Naive thymus-derived CD8-positive, alpha-beta T cell (primary cell): ENCODE measurements at regions not wholly inside any gene's neighbourhood (a gene's known extent, or its start where the extent isn't known, plus 50 kb on each side); places are given as distances from the start of the nearest gene placed in this dataset.

Source experiments
- ATAC-seq, 2 donors: fragments of 150-1000 bp; cut with Tn5 transposase in 1 of 2; sonication (Bioruptor Pico), chemical (Tn5 transposase) in 1 of 2; 1 replicate in 1 of 2; 2 replicates in 1 of 2; pipeline ENCODE4 v1.10.0; 2021; ENCODE audit warnings: mild to moderate bottlenecking in 2 of 2, moderate library complexity in 2 of 2
- POLR2A ChIA-PET: fragments of 350-600 bp; sonication (Branson Sonifier 250); formaldehyde crosslinking; loops from one replicate; lab custom pipeline; 2021; ENCODE audit warnings: antibody characterized with exemption; lab: Charles Lee
- DNase-seq, 10 donors: peaks; one replicate each; pipeline versions ENCODE4 v3.0.0 to v3.0.0-alpha.2; 2020 to 2022
- H3K27ac Mint-ChIP-seq, 10 donors: one replicate each; pipeline ENCODE4 v1.8.0; 2020 to 2022; ENCODE audit warnings: mild to moderate bottlenecking in 10 of 10, mixed read lengths in 10 of 10, moderate library complexity in 4 of 10, inconsistent platforms in 1 of 10
- H3K27me3 Mint-ChIP-seq, 5 donors: one replicate each; pipeline ENCODE4 v1.8.0; 2021 to 2022; ENCODE audit warnings: mixed read lengths in 5 of 5
- H3K36me3 Mint-ChIP-seq, 3 donors: one replicate each; pipeline ENCODE4 v1.8.0; 2020 to 2022; ENCODE audit warnings: mixed read lengths in 3 of 3, mild to moderate bottlenecking in 2 of 3, inconsistent platforms in 1 of 3
- H3K4me1 Mint-ChIP-seq, 4 donors: one replicate each; pipeline ENCODE4 v1.8.0; 2021 to 2022; ENCODE audit warnings: mixed read lengths in 4 of 4
- H3K4me3 Mint-ChIP-seq, 10 donors: one replicate each; pipeline ENCODE4 v1.8.0; 2020 to 2022; ENCODE audit warnings: mild to moderate bottlenecking in 10 of 10, mixed read lengths in 10 of 10, moderate library complexity in 6 of 10, inconsistent platforms in 1 of 10
- H3K9me3 Mint-ChIP-seq, 9 donors: one replicate each; pipeline ENCODE4 v1.8.0; 2020 to 2022; ENCODE audit warnings: mixed read lengths in 9 of 9, mild to moderate bottlenecking in 3 of 9, inconsistent platforms in 1 of 9, moderate library complexity in 1 of 9

DNA sequence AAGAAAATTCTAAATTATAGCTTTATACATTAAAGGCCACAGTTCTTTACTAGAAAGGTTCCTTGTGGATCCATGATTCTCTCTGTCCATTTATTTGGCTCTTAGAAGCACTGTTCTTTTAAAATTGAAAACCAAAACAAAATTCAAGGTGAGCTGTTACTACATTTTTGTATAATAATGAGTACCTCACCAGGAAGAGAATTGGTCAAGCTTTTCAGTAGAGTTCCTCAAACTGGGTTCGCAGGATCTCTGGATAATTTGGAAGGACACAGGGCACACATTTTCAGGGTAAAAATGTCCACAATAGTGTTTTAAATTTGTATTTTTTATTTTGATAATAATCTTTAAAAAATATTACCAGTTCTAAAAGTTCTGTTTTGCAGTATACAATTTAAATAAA, 93.0 kb downstream of the PPP1R3A start:
- H3K27me3 Mint-ChIP-seq: peaks cover 0 to 5% (median 0%) of the 10 kb centered on the region in 5 donors
- H3K4me3 Mint-ChIP-seq: no peak overlapping the region
- H3K9me3 Mint-ChIP-seq: peaks cover 0 to 21% (median 2%) of the 10 kb centered on the region in 9 donors
- POLR2A ChIA-PET: no interaction called here
- DNase-seq (no peak), ATAC-seq (no peak)
- no peak overlapping the region for H3K27ac Mint-ChIP-seq
- H3K36me3 Mint-ChIP-seq: no peaks in the 10 kb centered on the region
- no peaks in the 10 kb centered on the region for H3K4me1 Mint-ChIP-seq

DNA sequence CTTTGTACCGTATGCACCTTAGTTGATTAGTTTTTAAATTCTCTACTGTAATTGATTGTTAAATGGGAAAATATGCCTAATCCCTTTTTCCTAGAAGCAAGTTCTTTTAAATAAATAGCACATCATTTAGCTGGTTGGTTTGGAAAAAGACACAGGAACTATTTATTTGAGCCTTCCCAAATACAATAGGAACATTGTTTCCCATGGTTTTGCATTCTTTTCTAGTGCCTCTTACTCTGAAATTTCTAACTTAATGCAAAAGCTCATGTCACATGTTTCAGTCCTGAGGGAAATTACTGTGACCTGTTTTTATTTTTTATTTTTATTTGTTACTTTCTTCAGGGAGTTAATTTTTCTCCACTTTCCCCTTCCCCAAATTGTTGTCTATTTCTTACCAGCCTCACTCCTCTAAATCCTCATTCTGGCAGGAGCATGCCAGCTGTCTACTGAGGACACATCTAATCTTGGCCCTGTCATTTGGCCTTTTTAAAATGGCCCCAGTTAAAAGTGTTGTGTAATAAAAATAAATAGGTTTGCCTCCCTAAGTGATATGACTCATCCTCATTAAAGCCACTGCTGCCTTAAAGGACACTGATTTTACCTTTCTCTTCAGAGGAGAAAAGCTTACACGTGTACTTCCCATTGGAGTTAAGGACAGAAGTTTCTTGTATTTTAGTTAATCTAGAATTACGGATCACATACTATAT, 94.5 kb downstream of the PPP1R3A start:
- H3K27me3 Mint-ChIP-seq: peaks cover 0 to 5% (median 0%) of the 10 kb centered on the region in 5 donors
- no peaks in the 10 kb centered on the region for H3K36me3 Mint-ChIP-seq
- POLR2A ChIA-PET: no interaction called here
- no peaks in the 10 kb centered on the region for H3K4me1 Mint-ChIP-seq
- H3K4me3 Mint-ChIP-seq: no peak overlapping the region
- H3K9me3 Mint-ChIP-seq: peaks cover 0 to 26% (median 0%) of the 10 kb centered on the region in 9 donors
- ATAC-seq (no peak), DNase-seq (no peak)
- H3K27ac Mint-ChIP-seq: no peak overlapping the region

DNA sequence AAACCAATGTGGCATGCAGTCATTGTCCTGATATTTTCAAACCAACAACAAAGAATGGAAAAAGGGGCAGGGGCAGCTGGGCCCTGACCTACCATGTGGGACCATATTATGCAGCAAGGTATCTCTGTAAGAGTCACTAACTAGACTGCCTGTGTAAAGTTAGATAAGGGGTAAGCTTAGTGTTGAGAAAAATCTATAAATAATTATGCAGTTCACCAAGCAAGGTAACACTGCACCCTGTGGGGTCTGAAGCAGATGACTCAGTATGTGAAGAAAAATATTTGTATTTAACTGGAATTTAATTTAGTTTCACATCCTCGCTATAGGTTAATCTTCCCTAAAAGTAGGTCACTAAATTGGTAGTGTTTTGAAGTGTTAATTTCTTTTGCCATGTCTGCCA, 99.3 kb downstream of the PPP1R3A start:
- Mint-ChIP-seq H3K4me3 (no peak overlapping the region), H3K9me3 (peaks cover 0 to 22% (median 0%) of the 10 kb centered on the region in 9 donors)

DNA sequence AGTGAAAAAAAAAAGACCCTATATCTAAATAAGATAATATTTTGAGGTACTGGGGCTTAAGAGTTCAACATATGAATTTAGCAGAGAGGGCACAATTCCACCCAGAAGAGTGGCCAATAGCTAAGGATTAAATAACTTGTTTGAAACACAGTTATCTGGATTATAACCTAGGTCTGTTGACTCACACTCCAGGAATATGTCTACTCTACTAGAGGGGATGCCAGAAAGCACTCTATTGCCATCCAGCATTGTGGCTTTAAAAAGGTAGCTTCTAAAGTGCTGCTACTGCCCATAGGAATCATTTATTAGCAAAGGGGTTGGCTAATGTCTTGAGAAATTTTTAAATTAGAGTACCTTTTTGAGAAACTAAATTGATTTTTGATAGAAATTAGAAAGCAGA, 102.2 kb downstream of the PPP1R3A start:
- no peak for DNase-seq
- no peak overlapping the region for H3K4me3 Mint-ChIP-seq
- ATAC-seq: no peak
- H3K4me1 Mint-ChIP-seq: no peaks in the 10 kb centered on the region
- no peaks in the 10 kb centered on the region for H3K36me3 Mint-ChIP-seq
- POLR2A ChIA-PET: no interaction called here
- peaks cover 0 to 10% (median 0%) of the 10 kb centered on the region in 9 donors for H3K9me3 Mint-ChIP-seq
- no peak overlapping the region for H3K27ac Mint-ChIP-seq
- H3K27me3 Mint-ChIP-seq: no peaks in the 10 kb centered on the region

More for the DNA sequence above, 99.3 kb downstream of the PPP1R3A start:
- POLR2A ChIA-PET: no interaction called here
- Mint-ChIP-seq H3K4me1 (no peaks in the 10 kb centered on the region), H3K27me3 (no peaks in the 10 kb centered on the region), H3K27ac (no peak overlapping the region), H3K36me3 (no peaks in the 10 kb centered on the region)
- DNase-seq (no peak), ATAC-seq (no peak)

DNA sequence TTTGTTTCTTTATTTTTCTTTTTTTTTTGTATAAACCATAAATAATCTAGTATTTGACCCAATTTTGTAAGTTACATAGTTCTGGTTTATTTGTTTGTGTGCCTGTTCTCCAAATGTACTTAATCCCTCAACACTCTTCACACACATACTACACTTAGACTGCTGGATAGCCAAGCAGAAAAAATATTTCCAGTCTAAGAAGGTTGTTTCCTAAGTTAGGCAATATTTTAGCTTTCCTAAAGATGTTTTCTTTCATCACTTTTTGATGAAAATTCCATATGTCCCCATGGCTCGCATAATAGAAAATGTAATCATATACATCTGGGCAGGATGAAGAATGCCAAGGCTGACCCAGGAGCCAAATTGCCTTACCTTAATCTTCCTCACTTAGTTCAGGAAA, 105.3 kb downstream of the PPP1R3A start:
- Mint-ChIP-seq H3K4me3 (no peak overlapping the region), H3K27me3 (no peaks in the 10 kb centered on the region), H3K36me3 (no peaks in the 10 kb centered on the region), H3K9me3 (peaks cover 0 to 6% (median 0%) of the 10 kb centered on the region in 9 donors), H3K27ac (no peak overlapping the region), H3K4me1 (no peaks in the 10 kb centered on the region)
- ATAC-seq (no peak), DNase-seq (no peak)
- POLR2A ChIA-PET: no interaction called here

DNA sequence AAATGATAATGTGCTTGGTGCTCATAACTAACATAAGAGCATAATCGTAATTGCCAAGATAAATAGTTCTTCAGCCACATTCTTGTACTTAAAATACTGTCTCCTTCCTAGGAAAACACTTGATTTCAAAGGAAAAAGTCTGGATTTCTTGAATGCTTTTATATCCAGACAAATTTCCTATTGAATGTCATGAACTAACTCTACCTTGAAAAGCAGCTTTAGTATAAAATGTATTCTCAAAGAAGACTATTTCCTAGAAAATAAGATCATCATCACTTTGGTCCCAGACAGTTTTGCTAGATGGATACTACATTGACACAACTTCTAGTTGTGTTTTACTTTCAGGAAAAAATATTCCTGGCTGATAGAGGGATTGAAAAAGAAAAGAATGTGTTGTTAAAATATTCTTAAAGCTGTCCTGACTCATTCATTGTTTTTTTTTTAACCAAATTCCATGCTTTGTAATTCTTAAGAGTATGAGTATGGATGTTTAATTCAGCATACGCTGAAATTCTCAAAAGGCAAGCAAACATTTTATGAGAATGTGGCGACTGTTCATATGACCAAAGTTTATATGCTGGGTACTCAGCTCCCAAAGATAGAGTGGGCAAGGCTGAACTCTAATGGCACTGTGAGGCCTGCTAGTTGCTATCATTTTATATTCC, 106.1 kb downstream of the PPP1R3A start:
- H3K36me3 Mint-ChIP-seq: no peaks in the 10 kb centered on the region
- ATAC-seq (no peak), DNase-seq (no peak)
- H3K27me3 Mint-ChIP-seq: no peaks in the 10 kb centered on the region
- H3K4me1 Mint-ChIP-seq: no peaks in the 10 kb centered on the region
- POLR2A ChIA-PET: no interaction called here
- H3K27ac Mint-ChIP-seq: no peak overlapping the region
- peaks cover 0 to 6% (median 0%) of the 10 kb centered on the region in 9 donors for H3K9me3 Mint-ChIP-seq
- H3K4me3 Mint-ChIP-seq: no peak overlapping the region

DNA sequence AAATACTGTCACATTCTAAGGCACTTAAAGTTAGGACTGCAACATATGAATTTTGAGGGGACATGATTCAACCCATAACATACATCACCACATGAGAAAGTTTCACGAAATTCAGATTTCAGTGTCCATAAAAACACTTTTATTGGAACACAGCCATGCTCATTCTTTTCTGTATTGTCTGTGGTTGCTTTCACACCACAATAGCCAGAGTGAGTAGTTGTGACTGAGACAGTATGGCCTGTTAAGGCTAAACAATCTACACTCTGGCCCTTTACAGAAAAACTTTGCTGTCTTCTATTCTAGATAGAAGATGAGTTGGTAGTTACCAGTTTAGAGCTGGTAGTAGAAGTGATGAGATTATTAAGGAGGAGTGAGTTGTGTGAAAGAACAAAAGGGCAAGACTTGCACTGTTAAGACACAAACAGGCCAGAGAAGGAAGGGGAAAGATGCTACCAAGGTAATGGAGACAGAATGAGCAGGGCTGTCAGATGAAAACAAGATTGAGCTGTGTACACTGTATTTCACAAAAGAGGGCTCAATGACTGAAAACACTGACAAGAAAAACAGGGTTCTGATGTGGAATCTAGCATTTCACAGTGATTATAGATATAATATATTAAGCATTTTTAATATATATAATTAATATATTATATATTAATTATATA, 108.6 kb downstream of the PPP1R3A start:
- no peak overlapping the region for H3K4me3 Mint-ChIP-seq
- H3K27ac Mint-ChIP-seq: no peak overlapping the region
- no peaks in the 10 kb centered on the region for H3K36me3 Mint-ChIP-seq
- H3K4me1 Mint-ChIP-seq: no peaks in the 10 kb centered on the region
- no peaks in the 10 kb centered on the region for H3K27me3 Mint-ChIP-seq
- no peak for ATAC-seq
- POLR2A ChIA-PET: no interaction called here
- peaks cover 0 to 5% (median 0%) of the 10 kb centered on the region in 9 donors for H3K9me3 Mint-ChIP-seq
- DNase-seq: no peak

DNA sequence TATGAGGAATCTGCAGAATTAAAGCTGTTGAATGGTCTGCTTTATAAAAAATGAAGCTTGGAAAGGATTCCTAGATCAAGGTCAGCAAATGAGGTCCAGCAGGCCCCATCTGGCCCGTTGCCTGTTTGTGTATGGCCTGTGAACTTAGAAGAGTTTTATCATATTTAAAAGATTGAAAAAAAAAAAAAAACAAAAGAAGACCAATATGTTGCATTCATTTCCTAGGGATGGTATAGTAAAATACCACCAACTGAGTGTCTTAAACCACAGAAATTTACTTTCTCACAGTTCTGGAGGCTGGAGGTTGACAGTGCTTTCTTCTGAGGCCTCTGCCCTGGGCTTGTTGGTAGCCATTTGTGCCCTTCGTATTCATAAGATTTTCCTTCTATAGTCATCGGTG, 109.2 kb downstream of the PPP1R3A start:
- H3K36me3 Mint-ChIP-seq: no peaks in the 10 kb centered on the region
- peaks cover 0 to 5% (median 0%) of the 10 kb centered on the region in 9 donors for H3K9me3 Mint-ChIP-seq
- H3K27ac Mint-ChIP-seq: no peak overlapping the region

DNA sequence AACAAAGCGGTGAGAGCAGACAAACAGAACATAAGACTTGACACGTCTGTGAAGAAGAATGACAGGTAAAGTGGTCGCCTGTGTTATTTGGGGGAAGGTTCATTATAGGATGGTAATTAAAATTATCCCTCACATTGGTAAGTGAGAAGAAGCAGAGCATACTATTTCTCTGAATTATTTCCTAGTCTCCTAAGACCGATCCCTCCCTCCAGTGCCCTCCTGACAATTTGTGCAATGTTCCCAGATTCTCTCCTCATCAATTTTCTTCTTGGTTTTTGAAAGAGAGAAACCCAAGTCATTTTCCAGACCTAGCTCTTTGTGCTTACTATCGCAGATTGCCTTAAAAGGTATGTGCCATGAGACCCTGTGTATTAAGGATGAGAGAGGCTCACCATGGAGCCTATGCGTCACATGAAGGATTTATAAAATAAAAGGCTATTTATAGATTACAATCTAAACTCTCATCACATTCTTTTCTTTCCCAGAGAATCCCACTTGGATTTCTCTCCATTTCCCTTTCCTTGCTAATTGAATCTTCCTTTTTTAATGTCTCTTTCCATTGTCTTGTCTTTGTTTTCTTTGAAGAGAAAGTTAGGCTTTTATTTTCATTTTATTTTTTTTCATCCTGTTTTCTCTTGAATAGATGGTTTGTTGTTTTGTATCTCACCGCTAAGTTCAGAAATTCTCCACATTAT, 112.0 kb downstream of the PPP1R3A start:
- POLR2A ChIA-PET: no interaction called here
- Mint-ChIP-seq H3K27me3 (peaks cover 0 to 2% (median 0%) of the 10 kb centered on the region in 5 donors), H3K4me1 (no peaks in the 10 kb centered on the region), H3K9me3 (peaks cover 0 to 4% (median 0%) of the 10 kb centered on the region in 9 donors), H3K4me3 (no peak overlapping the region), H3K36me3 (no peaks in the 10 kb centered on the region), H3K27ac (no peak overlapping the region)
- DNase-seq (no peak), ATAC-seq (no peak)

More for the DNA sequence above, 109.2 kb downstream of the PPP1R3A start:
- no peak overlapping the region for H3K4me3 Mint-ChIP-seq
- POLR2A ChIA-PET: no interaction called here
- no peak for DNase-seq
- no peaks in the 10 kb centered on the region for H3K4me1 Mint-ChIP-seq
- ATAC-seq: no peak
- no peaks in the 10 kb centered on the region for H3K27me3 Mint-ChIP-seq

DNA sequence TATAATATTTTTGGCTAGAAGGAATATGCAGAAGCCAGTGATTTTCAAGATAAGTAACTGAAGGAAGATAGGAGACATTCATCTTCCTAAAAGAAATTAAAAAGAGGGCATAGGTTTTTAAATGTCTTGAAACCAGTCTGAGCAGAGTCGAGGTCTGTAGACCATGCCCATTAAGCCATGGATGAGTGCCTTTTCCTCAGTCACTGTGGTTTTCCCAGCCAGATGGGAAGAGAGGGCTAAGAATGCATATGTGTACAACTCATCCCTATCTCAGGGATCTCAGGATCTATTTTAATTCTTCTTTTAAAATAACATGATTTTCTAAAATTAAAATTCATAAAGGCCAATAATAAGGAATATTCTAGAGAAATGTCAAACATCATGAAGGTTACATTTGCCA, 112.8 kb downstream of the PPP1R3A start:
- POLR2A ChIA-PET: no interaction called here
- H3K9me3 Mint-ChIP-seq: peaks cover 0 to 4% (median 0%) of the 10 kb centered on the region in 9 donors
- no peaks in the 10 kb centered on the region for H3K4me1 Mint-ChIP-seq
- no peak for ATAC-seq
- H3K4me3 Mint-ChIP-seq: no peak overlapping the region
- peaks cover 0 to 2% (median 0%) of the 10 kb centered on the region in 5 donors for H3K27me3 Mint-ChIP-seq
- H3K27ac Mint-ChIP-seq: no peak overlapping the region
- H3K36me3 Mint-ChIP-seq: no peaks in the 10 kb centered on the region
- DNase-seq: no peak

DNA sequence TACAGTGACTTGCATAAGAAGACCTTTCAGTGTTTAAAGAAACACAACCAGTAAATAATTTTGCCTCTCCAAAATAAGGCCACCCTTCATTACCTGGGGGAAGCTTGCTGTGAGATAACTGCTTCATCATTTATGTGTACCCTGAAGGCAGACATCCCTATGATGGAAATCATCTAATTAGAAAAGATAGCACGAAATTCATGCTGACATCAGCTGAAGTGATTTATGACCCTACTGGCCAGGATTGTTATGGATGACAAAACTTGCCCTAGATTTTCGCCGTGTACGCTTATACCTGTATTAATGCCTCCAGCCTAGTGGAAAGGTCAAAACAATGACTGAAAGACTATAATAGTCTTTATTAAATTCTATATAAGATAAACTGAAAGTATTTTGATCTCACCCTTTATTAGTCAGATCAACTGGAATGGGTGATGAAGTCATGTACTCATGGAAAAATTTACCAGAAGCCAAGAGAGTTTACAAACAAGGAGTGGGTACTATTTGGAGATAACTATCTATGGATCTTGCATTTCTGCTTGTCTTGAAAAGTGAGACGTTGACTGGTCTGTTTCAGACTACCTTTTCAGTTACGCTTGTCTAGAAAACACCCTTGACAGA, 114.2 kb downstream of the PPP1R3A start:
- peaks cover 0 to 2% (median 0%) of the 10 kb centered on the region in 9 donors for H3K9me3 Mint-ChIP-seq
- no peak for DNase-seq
- H3K4me3 Mint-ChIP-seq: no peak overlapping the region

DNA sequence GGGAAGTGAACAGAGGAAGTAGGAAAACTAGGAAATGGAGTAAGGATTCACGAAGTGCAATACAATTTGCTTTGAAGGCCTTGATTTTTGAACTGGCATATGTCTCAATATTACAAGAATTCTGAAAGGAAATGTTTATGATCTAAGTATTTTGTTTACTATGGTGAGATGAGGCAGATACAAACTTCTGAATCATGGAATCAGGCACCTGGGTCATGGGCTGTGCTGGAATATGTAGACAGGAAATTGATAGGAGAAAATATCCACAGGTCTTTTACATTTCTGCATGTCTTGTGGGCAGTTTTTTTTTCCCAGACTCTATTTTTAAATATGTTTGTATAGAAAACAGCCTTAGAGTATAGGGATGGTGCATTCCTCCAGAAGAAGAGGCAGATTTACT, 117.1 kb downstream of the PPP1R3A start:
- DNase-seq (no peak), ATAC-seq (no peak)
- no peak overlapping the region for H3K4me3 Mint-ChIP-seq
- no peak overlapping the region for H3K27ac Mint-ChIP-seq
- no peaks in the 10 kb centered on the region for H3K4me1 Mint-ChIP-seq
- POLR2A ChIA-PET: no interaction called here
- no peaks in the 10 kb centered on the region for H3K36me3 Mint-ChIP-seq
- H3K27me3 Mint-ChIP-seq: peaks cover 0 to 2% (median 0%) of the 10 kb centered on the region in 5 donors
- H3K9me3 Mint-ChIP-seq: peaks cover 0 to 3% (median 0%) of the 10 kb centered on the region in 9 donors

More for the DNA sequence above, 114.2 kb downstream of the PPP1R3A start:
- Mint-ChIP-seq H3K27me3 (peaks cover 0 to 2% (median 0%) of the 10 kb centered on the region in 5 donors), H3K27ac (no peak overlapping the region), H3K4me1 (no peaks in the 10 kb centered on the region), H3K36me3 (no peaks in the 10 kb centered on the region)
- no peak for ATAC-seq
- POLR2A ChIA-PET: no interaction called here
